ENCODE measurements at regions not wholly inside any gene's neighbourhood (a gene's known extent, or its start where the extent isn't known, plus 50 kb on each side); places are given as distances from the start of the nearest gene placed in this dataset.

- H3K4me3 ChIP-seq (ENCODE audit: low read depth, low read length), result no peak overlapping the region
- TF ChIP-seq, protein P1, sequence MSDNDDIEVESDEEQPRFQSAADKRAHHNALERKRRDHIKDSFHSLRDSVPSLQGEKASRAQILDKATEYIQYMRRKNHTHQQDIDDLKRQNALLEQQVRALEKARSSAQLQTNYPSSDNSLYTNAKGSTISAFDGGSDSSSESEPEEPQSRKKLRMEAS (IDR thresholded peaks at IDR 0.05; ENCODE audit: low read depth, low read length), result no peak
- TF ChIP-seq MYC (IDR thresholded peaks at IDR 0.05; ENCODE audit: low read depth, low read length) (no peak), POLR2A (IDR thresholded peaks at IDR 0.05; ENCODE audit: extremely low read depth, insufficient read length) (no peak)
- TF ChIP-seq, protein P2, sequence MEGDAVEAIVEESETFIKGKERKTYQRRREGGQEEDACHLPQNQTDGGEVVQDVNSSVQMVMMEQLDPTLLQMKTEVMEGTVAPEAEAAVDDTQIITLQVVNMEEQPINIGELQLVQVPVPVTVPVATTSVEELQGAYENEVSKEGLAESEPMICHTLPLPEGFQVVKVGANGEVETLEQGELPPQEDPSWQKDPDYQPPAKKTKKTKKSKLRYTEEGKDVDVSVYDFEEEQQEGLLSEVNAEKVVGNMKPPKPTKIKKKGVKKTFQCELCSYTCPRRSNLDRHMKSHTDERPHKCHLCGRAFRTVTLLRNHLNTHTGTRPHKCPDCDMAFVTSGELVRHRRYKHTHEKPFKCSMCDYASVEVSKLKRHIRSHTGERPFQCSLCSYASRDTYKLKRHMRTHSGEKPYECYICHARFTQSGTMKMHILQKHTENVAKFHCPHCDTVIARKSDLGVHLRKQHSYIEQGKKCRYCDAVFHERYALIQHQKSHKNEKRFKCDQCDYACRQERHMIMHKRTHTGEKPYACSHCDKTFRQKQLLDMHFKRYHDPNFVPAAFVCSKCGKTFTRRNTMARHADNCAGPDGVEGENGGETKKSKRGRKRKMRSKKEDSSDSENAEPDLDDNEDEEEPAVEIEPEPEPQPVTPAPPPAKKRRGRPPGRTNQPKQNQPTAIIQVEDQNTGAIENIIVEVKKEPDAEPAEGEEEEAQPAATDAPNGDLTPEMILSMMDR (IDR thresholded peaks at IDR 0.05; ENCODE audit: low read depth, low read length), result no peak
- DNase-seq (ENCODE audit: low read depth), result no peak
These were observed 52.8 kb upstream of the CITED2 start for GRCh38 chr6:139427199-139427598.

DNA sequence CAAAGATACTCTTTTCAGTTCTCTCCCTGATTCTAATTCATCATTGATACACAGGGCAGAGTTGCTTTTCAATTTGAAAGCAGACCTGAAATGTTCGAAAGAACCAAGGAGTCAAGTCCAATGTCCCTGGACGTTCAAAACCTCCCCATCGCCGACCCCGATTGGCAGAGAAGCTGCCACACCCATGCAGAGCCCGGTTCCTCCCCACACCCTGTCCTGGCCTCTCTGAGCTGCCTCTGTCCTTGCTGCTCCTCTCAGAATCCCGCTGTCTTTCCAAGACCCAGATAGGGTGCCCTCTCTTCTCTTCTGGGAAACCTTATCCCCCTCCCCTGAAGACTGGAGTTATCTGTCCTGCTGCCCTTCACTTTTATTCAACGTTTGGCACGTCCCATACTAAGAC lies 52.3 kb upstream of the CITED2 start:
- no peak for DNase-seq (ENCODE audit: low read depth)
- TF ChIP-seq, protein P2 (IDR thresholded peaks at IDR 0.05; ENCODE audit: low read depth, low read length), result no peak
- TF ChIP-seq MYC (IDR thresholded peaks at IDR 0.05; ENCODE audit: low read depth, low read length), result no peak
- TF ChIP-seq POLR2A (IDR thresholded peaks at IDR 0.05; ENCODE audit: extremely low read depth, insufficient read length), result no peak
- TF ChIP-seq, protein P1 (IDR thresholded peaks at IDR 0.05; ENCODE audit: low read depth, low read length), result no peak
- no peak overlapping the region for H3K4me3 ChIP-seq (ENCODE audit: low read depth, low read length)

DNA sequence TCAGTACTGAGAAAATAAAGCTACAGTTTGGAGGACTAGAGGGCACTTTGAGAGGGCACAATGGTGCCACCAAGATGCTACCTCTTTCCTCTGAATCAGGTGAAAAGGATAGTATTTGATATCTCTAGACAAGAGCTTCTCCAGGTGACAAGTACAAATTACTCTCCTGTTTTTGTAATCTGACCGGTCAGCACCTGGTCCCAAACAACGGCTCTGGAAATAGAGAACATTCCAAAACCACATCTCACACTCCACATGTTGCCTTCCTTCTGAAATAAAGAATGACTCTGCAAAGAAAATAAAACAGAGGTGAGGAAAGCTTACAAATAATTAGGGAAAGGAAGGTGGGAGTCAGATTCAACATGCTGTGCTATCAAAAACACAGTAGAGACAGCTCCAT lies 51.3 kb upstream of the CITED2 start:
- TF ChIP-seq, protein P1 (IDR thresholded peaks at IDR 0.05; ENCODE audit: low read depth, low read length), result no peak
- TF ChIP-seq MYC (IDR thresholded peaks at IDR 0.05; ENCODE audit: low read depth, low read length) (no peak), POLR2A (IDR thresholded peaks at IDR 0.05; ENCODE audit: extremely low read depth, insufficient read length) (no peak)
- TF ChIP-seq, protein P2 (IDR thresholded peaks at IDR 0.05; ENCODE audit: low read depth, low read length), result no peak
- H3K4me3 ChIP-seq (ENCODE audit: low read depth, low read length), result no peak overlapping the region
- no peak for DNase-seq (ENCODE audit: low read depth)

DNA sequence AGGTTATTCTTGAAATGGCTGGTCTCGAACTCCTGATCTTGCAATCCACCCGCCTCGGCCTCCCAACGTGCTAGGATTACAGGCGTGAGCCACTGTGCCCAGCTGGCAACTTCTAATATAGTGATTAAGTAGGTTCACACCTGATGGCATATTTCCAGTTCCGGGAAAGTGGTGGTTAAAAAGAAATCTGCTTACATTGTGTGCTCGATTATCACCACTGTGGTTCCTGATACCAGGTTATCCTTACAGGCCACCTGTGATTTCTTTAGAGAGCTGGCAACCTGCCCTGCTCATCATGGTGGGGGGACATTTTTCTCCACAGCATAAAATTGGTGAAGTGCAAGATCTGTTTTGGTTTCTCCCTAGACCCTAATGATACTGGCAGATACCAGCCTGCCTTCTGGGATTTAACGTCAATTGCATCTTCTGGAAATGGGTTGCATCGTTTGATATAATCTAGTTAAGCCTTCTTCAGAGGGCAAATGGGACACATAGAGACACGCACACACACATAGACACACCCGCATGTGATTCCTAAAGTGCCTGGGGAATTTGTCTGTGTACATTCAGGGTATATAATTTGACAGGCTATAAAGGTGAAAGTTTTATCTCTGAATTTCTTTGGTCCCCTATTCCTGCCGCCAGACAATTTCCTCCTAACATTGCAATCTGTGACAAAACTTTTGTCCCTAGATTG lies 49.7 kb upstream of the CITED2 start:
- TF ChIP-seq POLR2A (IDR thresholded peaks at IDR 0.05; ENCODE audit: extremely low read depth, insufficient read length), result no peak
- TF ChIP-seq, protein P2 (IDR thresholded peaks at IDR 0.05; ENCODE audit: low read depth, low read length), result no peak
- TF ChIP-seq MYC (IDR thresholded peaks at IDR 0.05; ENCODE audit: low read depth, low read length), result no peak
- TF ChIP-seq, protein P1 (IDR thresholded peaks at IDR 0.05; ENCODE audit: low read depth, low read length), result no peak
- H3K4me3 ChIP-seq (ENCODE audit: low read depth, low read length), result no peak overlapping the region
- DNase-seq (ENCODE audit: low read depth), result no peak
